NCI-H187 (cell line): ENCODE measurements at regions not wholly inside any gene's neighbourhood (a gene's known extent, or its start where the extent isn't known, plus 50 kb on each side); places are given as distances from the start of the nearest gene placed in this dataset.

Experiments used
- DNase-seq, 2 experiments: peaks; one replicate each; lab custom pipeline; 2025; lab: John Stamatoyannopoulos, UW

DNA sequence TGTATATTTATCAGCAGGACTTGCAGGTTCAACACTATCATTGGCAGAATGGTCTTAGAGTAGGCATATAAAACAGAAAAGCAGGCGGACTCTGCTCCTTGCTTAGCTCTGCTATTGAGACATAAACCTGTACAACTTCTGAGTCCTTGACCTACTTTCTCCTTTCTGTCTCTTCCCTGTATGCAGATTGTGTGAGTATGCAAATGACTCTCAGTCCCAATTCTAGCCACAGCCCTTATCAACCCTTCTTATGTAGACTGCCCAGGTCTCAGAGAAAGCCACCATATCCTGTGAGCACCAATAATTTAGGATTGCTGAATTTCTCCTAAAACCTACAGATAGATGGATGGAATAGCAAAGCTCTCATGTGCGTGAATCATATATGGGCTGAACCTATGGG, 367.6 kb upstream of the DDI1 start:
- DNase-seq, result no peak

DNA sequence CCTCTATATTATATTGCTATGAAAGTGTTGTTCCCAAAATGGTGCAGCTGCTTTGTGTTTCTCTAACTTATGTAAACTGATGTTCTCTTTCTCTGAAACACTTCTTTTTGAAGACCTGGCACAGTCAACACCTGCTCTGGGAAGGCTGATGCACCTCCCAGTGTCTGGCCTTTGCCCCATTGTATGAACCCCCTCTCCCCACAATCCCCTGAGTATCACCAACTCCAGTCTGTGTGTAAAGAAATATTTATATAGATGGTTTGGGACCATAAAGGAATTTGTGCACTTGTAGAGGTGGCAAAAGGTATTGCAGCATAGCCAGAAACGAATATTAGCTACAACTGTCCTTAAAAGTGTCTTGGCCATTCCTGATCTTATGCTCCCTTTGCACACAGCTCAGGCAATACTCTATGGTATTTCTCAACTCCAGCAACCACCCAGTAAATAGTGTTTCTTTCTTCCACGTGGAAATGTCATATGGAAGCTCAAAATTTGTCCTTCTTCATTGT, 365.2 kb upstream of the DDI1 start:
- DNase-seq, result no peak

DNA sequence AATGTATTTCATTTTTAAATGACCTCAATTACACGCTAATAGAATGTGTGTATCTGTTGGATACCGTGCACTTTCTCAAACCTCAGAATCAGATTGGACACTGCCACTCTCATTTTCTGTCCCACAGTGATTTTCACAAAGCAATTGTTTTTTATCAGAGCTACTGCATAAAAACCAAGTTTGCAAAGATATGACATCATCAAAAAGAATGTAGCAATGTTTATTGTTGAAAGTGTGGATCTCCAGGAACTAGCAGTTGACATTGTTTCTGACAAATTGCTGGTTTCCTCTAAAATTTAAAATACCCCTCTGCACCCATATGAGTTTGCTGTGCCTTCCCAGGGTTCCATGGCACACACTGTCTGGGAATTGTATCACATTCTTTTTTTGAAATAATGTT, 362.7 kb upstream of the DDI1 start:
- no peak for DNase-seq

DNA sequence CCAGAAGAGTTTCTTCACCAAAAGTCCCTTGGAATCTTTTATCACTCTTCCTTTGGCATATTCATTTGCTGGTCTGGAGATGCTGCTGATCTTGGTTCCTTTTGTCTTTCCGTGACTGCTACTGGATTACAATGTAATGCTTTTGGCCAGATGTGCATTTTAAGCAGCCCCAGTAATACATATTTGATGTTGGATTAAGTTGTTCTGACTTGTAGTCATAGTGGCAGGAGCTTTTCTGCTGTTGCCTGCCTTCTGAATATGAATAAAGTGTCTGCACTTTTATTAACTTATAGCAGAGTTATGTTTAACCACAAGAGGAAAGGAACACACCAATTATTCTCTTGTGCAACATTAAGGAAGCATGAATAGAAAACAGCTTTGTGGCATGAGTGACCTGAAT, 360.0 kb upstream of the DDI1 start:
- DNase-seq, result no peak

DNA sequence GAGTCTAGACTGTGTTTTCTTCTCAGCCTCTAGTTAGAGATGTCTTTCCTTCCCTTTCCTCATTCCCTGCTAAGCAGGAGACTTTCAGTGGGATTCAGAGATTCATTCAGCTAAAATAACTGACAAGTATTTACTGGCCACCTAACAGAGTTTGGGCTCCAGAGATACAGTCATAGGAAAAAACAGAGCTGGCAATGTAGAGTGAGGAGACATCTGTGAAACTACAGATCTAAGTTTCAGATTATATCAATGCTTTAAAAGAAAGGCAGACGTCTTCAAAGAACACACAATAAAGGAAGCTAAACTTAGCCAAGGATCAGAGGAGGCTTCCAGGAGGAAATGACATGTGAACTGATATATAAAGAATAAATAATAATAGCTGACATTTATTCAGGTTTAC, 355.6 kb upstream of the DDI1 start:
- no peak for DNase-seq

DNA sequence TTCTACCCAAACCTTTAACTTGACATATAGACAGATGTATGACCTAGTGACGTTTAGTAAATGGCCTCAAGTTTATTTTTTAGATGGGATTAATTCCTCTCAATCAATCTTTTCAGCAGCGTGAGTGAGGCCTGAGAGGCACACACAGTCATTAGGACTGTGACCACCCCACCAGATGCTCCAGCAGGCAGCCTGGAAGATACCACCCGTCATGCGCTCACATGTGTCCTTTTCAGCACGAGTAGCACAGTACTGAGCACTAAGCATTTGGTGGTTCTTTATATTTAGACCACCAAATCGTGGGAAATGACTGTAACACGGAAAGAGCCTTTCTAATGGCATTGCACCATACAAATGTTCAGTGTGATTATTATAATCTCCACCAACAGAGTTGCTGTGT, 354.6 kb upstream of the DDI1 start:
- DNase-seq, result no peak

DNA sequence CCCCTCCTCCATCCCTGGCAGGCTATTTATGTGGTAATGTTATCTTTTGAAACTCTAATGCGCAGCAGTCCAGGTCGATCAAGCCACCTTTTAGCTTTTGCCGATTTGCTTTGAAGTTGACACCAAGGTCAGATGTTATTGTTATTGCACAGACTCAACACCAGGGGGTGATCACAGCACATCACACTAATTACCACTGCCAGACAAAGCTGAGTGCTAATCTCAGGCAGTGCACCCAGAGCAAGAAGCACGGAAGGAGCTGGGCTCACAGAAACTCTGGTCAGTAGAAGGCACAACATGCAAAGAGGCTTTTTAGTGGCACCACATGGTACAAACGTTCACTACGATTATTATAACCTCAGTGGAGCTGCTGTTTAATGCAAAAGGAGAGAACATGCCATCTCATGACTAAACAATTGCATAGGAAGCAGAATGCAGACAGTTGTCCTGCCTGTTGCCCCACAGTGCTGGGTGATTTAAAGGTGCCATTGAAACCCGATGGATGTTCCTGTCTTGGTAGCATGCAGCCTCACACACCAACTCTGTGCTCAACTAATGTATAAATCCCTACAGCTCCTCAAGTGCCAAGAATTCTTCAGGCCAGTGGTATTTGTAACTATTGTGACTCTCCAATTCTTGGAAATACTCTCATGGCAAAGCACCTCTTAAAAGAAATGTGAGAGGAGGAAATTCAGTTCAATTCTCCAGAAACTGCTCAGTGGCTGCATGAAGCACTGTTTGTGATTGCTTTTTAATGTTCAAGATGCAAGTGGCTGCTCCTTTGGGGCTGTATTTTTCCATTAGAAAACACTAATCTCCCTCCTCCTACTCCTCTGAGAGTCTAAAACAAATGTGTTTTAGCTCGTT, 353.9 kb upstream of the DDI1 start:
- DNase-seq, result peak; percentile 5 to 27

DNA sequence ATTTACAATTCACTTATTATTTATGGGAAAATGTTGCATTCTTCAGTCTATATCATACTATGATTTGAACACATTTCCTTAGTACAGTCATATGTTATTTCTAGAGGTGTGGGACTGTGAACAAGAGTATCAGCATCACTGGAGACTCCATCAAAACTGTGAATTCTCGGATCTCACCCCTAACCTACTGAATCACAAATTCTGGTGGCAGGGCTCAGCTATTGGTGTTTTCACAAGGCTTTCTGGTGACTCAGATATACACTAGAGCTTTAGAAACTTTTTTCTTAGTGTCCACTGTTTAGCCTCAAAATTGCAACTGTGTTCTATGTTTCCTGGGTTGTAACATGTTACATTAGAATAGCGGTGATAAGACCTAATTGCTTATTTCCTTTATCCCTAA, 352.9 kb upstream of the DDI1 start:
- DNase-seq, result no peak

DNA sequence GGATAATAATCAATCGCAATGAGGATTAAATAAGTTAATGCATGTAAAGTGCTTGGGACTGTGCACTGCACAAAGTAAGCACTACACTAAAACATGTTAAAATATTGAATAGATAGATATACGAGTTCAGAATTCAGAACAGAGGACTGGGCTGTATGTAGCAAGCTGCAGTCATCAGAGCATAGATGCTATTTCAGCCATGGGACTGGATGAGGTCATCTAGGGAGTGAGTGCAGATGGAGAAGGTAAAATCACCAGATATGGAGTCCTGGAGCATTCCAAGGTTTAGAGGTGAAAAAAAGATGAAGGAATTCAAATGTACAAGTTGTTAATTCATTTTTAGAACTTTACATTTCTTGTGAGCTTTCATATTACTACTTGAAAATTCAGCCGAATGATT, 347.5 kb upstream of the DDI1 start:
- no peak for DNase-seq

DNA sequence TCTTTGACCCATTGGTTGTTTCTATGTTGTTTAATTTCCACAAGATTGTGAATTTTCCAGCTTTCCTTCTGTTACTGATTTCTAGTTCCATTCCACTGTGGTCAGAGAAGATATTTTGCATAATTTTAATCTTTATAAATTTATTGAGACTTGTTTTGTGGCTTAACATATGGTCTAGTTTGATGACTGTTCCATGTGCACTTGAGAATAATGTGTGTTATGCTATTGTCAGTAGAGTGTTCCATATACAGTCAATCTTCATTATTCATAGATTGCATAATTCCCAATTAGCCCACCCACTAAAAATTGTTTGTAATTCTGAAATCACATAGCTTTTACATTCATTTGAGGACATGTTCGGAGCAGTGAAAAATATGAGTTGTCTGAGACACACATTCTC, 346.1 kb upstream of the DDI1 start:
- DNase-seq, result no peak

DNA sequence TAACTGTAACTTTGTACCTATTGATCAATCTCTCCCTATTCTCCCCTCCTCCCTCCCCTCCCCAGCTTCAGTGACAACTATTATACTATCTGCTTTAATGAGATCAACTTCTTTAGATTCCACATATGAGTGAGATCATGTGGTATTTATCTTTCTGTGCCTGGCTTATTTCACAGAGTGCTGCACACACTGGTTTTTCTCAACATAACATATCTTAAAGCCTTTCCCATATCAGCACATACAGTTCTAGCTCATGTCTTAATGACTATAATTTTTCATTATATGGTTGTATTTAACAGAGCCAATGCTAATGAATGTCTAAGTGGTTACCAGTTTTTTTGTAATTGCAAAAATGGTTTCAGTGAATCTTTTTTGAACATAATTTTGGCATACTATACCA, 340.3 kb upstream of the DDI1 start:
- DNase-seq, result no peak

DNA sequence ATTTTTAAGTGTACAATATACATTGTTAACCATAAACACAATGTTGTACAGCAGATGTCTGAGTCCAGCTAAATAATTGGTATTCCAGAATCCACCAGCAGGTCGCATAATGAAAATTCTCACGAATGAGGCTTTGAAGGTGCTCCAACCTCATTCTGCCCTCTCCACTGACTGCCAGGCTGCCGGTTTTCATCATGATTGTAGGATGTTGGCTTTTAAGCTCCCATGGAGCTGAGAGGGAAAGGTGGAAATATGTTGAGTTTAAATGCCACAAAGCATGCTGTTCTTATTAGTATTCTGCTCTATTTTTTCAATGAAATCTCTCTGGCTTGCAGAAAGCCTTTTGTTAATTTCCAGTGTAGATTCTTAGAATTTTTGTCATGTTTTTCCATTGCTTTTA, 337.2 kb upstream of the DDI1 start:
- DNase-seq, result no peak

DNA sequence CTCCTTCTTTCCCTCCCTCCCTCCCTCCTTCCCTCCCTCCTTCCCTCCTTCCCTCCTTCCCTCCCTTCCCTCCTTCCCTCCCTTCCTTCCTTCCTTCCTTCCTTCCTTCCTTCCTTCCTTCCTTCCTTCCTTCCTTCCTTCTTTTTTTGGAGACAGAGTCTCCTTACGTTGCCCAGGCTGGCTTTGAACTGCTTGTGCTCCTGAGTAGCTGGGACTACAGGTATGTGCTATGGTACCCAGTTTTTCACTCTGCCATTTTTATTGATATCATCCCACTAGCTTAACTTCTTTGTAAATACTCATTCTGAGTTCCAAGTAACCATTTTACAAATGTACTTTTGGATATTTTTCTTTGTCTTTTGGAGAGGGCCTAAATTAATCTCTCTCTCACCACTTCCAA, 336.8 kb upstream of the DDI1 start:
- DNase-seq, result no peak

DNA sequence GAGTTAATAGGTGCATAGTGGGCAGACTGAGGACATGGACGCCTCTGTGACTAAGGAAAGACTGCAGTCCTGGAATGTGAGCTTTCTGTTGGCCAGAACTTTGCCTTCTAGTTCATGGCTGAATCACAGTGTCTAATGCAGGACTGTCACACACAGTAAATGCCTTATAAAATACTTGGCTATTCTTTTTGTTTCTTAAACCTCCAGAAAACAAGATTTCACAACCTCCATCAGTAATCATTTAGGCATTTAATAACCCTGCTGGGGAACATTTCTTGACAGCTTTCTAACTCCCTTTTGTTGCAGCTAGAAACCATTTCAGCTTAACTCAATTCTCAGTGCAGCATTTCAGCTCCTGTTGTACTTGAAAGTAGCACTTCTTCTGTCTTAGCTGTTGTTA, 335.8 kb upstream of the DDI1 start:
- no peak for DNase-seq

DNA sequence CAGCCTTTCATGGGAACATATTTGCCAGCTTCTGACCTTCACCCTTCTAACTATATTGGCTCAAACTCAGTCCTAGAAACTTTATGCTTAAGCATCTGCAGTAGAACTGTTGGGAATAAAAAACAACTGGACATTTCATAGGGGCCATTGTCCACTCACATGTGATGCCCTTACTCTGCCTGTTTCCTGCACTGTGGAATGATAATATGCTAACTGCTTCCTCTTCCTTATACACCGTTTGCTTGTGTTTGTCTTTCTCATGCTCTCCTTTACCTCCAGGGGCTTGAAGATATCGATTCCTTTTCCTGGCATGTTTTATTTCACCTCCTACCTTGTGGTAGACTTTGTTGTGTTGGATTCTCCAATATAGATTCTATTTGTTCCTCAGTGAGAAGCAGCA, 333.0 kb upstream of the DDI1 start:
- no peak for DNase-seq

DNA sequence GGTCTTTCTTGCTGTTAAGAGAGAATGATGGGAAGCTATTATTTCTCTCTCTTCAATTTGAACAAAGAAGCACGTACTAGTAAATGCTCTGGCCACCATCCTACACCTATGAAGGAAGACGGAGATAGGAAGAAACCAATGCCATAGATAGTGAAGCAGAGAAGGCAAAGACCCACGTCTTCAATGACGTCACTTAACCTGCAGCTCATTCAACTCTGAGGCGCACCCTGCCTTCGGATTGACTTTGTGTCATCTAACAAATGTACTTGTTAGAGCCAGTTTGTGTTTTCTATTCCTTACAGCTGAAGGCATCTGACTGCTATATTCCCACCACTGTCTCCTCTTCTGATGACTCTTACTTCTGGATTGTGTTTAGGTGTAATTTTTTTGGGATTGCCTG, 332.5 kb upstream of the DDI1 start:
- DNase-seq, result no peak

DNA sequence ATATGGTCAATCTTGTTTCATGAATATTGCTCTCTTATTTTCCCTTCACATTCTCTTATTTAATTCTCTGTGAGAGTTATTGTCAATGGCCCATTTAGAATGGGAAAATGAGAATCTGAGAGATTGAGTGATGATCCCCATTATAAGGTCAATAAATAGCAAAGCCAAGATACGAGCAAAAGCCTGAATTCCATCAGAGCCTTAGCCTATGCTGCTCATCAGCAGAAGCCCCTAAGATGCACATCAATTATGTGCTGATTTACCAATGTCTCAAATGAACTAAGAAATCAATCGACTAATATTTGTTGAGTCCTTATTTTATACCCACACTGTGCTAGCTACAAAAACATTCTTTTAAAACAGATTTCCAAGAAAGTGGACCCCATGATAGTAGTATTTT, 330.8 kb upstream of the DDI1 start:
- no peak for DNase-seq

DNA sequence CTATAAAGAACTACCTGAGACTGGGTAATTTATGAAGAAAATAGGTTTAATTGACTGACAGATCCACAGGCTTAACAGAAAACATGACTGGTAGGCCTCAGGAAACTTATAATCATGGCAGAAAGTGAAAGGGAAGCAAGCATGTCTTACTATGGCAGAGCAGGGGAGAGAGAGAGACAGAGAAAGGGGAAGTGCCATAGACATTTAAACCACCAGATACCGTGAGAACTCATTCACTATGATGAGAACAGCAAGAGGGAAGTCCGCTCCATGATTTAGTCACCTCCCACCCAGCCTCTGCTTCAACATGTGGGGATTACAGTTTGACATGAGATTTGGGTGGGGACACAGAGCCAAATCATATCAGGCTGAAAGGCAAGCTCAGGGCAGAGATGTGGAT, 327.1 kb upstream of the DDI1 start:
- DNase-seq, result no peak

DNA sequence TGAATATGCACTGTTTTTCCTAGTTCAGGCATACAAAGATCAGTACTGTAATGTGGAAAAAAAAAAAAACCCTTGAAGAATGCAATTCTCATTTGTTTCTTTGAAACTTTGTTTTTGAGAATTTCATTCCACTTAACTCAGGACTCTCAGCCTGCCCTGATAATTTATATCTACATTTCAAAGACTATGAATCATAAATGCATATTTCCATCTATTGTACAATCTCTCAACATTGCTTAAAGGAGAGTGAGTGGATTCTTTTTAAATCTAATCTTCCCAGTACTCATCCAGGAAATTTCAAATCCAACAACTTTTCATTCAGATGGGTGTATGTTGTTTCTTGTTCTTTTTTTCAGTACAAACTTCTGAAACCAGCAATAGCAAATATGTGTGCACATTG, 322.2 kb upstream of the DDI1 start:
- no peak for DNase-seq

DNA sequence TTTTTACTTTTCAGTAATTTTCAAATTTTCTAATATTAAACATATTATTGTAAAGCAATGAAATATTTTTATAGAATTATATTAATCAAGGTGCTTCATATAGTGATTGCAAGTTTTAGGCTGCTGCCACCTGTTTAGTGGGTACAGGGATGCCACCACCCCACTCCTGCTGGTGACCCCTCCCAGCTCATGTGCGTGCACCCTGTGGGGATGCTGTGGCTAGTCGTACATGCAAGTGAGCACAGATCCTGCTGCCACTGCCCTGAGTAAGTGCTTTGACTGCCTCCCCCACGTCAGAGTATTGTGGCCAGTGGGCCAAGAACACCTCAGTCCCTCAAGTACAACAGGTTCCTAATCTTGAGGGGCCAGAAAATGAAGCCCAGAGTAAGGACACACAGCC, 320.1 kb upstream of the DDI1 start:
- DNase-seq, result no peak

DNA sequence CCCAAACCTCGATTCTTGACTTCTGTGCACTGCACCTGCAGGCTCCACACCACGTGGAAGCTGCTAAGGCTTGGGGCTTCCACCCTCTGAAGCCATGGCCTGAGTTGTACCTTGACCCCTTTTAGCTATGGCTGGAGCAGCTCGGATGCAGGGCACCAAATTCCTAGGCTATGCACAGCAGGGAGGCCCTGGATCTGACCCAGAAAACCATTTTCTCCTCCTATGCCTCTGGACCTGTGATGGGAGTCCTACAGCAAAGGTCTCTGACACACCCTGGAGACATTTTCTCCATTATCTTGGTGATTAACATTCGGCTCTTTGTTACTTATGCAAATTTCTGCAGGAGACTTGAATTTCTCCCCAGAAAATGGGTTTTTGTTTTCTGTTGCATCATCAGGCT, 309.2 kb upstream of the DDI1 start:
- DNase-seq, result no peak

DNA sequence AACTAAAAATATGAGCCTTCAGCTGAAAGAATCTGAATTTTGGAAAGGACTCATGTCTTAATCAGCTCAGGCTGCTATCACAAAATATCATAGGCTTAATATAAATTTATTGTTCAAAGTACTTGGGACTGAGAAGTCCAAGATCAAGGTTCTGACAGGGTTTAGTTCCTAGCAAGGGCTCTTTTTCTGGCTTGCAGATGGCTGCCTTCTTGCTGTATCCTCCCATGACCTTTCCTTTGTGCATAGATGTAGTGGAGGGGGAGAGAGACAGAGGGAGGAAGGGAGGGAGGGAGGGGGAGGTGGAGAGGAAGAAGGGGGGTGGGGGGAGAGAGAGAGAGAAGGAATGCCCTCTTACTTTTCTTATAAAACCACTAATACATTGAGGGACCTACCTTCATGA, 306.8 kb upstream of the DDI1 start:
- DNase-seq, result no peak

DNA sequence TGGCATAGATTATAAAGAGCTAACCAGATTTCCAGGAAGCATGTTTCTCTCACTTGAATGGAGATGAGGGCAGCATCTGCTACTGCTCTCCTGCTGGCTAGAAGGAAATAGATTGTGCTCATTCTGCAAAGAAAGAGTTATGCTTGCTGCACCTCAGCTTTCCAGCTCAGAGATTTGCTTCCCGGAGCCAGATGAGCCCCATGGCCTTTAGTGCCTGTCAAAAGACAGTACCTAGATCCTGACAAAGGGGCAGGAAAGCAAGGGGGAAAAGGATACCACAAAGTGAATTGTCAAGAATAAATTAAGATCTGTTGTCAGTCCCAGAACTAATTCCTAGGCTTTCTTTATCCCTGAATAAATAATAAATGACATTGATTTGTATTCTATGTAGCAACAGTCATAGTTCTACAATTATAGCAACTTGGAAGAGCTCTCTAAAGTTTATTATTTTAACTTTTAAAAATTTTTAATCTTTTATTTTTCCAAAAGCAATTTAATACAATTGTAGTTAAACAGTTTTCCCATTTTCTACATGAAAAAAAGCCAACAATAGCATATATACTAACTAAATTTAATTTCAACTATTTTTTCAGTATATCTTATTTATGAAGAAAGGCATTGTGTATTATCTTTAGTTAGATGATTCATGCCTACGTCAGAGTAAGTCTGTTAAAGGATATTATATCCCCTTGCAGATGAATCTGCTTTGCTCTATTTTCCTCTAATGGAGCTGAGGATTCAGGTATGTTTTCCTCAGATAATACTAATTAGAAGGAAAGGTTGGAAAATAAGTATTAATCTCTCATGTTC, 306.1 kb upstream of the DDI1 start:
- DNase-seq, result no peak
